ENCODE measurements at regions not wholly inside any gene's neighbourhood (a gene's known extent, or its start where the extent isn't known, plus 50 kb on each side); places are given as distances from the start of the nearest gene placed in this dataset.
"Not testable (repeated sequence)": the region's sequence is repeated elsewhere in the genome, so short reads cannot be mapped to it uniquely, and the experiment has no call there.

DNA sequence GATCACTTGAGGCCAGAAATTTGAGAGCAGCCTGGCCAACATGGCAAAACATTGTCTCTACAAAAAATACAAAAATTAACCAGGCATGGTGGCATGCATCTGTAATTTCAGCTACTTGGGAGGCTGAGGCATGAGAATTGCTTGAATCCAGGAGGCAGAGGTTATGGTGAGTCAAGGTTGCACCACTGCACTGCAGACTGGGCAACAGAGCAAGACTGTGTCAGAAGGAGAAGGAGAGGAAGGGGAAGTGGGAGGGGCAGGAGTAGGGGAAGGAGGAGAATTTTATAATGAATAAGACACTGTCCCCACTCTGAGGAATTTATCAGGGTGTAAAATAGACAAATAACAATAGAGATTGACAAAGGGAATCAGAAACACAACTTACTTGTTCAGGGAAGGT is 440.6 kb upstream of the DYNLRB2 start:
- H3K4me1 ChIP-seq (ENCODE audit: control insufficient read depth in 1 of 2, insufficient read depth in 2 of 2, low read length in 2 of 2): no peaks in the 10 kb centered on the region
- no peak overlapping the region for H3K27ac ChIP-seq (ENCODE audit: low read length)
- peaks cover 4 to 12% of the 10 kb centered on the region in 2 donors for H3K9me3 ChIP-seq (ENCODE audit: control insufficient read depth in 1 of 2, low read length in 2 of 2)
- H3K4me3 ChIP-seq (ENCODE audit: low read depth in 1 of 2, low read length in 2 of 2): no peak overlapping the region
- H3K36me3 ChIP-seq (ENCODE audit: control insufficient read depth in 1 of 2, insufficient read depth in 2 of 2, low read length in 2 of 2): no peaks in the 10 kb centered on the region
- no peaks in the 10 kb centered on the region for H3K27me3 ChIP-seq (ENCODE audit: low read depth, low read length)

DNA sequence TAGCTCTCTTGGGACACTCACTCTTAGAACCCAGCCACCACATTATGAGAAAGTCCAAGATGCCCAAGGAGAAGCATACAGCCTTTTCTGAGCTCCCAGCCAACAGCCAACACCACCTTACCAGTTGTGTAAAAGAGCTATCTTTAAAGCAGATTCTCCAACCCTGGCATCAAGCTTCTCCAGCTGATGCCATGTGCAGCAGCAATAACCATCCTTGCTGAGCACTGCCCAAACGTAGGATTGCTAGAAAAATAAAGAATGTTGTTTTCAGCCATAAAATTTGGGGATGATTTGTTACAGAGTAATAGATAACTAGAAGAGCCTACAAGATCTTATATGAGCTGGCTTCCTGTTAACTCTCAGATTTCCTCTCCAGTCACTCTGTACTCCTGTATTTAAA is 443.7 kb upstream of the DYNLRB2 start:
- Histone ChIP-seq H3K4me1 (ENCODE audit: control insufficient read depth in 1 of 2, insufficient read depth in 2 of 2, low read length in 2 of 2) (no peaks in the 10 kb centered on the region), H3K9me3 (ENCODE audit: control insufficient read depth in 1 of 2, low read length in 2 of 2) (peaks cover 4 to 12% of the 10 kb centered on the region in 2 donors), H3K36me3 (ENCODE audit: control insufficient read depth in 1 of 2, insufficient read depth in 2 of 2, low read length in 2 of 2) (no peaks in the 10 kb centered on the region), H3K27ac (ENCODE audit: low read length) (no peak overlapping the region), H3K27me3 (ENCODE audit: low read depth, low read length) (no peaks in the 10 kb centered on the region), H3K4me3 (ENCODE audit: low read depth in 1 of 2, low read length in 2 of 2) (no peak overlapping the region)

DNA sequence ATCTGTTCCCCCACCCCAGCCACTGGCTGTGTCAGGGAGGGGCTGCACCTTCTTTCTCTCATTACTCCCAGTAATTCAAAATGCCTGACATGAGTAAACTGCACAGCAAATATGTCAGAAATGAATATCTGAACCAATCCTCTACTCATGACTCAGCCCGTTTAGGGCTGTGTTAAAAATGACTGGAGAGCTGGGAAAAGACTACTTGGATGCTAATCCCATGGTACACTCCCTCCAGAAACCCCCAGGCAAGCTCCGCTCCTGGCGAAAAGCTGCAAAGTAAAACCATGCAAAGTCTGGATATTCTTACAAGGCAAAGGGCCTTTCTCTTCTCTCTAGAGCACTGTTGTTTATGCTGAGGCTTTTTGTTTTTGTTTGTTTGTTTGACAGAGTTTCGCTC is 448.1 kb upstream of the DYNLRB2 start:
- Histone ChIP-seq H3K27ac (ENCODE audit: low read length) (no peak overlapping the region), H3K27me3 (ENCODE audit: low read depth, low read length) (no peaks in the 10 kb centered on the region), H3K4me1 (ENCODE audit: control insufficient read depth in 1 of 2, insufficient read depth in 2 of 2, low read length in 2 of 2) (no peaks in the 10 kb centered on the region), H3K4me3 (ENCODE audit: low read depth in 1 of 2, low read length in 2 of 2) (no peak overlapping the region), H3K36me3 (ENCODE audit: control insufficient read depth in 1 of 2, insufficient read depth in 2 of 2, low read length in 2 of 2) (no peaks in the 10 kb centered on the region), H3K9me3 (ENCODE audit: control insufficient read depth in 1 of 2, low read length in 2 of 2) (peaks cover 4 to 12% of the 10 kb centered on the region in 2 donors)

DNA sequence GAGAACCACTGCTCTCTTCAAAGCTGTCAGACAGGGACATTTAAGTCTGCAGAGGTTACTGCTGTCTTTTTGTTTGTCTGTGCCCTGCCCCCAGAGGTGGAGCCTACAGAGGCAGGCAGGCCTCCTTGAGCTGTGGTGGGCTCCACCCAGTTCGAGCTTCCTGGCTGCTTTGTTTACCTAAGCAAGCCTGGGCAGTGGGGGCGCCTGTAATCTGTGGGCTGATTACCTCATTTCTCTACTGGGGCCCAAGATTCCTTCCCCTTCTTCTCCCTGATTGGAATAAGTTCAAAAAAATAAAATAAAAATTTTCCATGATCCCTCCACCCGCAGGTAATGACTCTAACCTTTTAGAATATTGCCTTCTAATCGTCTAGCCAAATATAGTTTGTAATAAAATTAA is 449.3 kb upstream of the DYNLRB2 start:
- not testable (repeated sequence) for H3K9me3 ChIP-seq (ENCODE audit: control insufficient read depth in 1 of 2, low read length in 2 of 2); H3K27me3 ChIP-seq (ENCODE audit: low read depth, low read length)

DNA sequence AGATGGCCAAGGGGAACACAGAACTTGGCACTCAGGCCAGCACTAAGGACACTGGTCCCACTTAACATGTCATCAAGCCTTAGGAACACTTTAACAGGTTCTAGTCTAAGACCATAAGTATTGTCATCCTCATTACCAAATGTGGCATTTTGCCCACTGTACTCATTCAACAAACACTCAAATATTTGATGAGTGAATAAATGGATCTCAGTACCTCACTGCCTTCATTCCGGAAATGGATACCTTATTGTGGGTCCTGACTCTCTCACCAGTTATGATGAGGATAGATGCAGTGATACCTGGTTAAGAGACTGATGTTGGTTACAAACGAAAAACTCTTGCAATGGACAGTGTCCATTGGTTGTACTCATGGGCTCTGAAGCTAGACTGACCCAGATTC is 455.2 kb upstream of the DYNLRB2 start:
- Histone ChIP-seq H3K27ac (ENCODE audit: low read length) (no peak overlapping the region), H3K4me1 (ENCODE audit: control insufficient read depth in 1 of 2, insufficient read depth in 2 of 2, low read length in 2 of 2) (no peaks in the 10 kb centered on the region), H3K9me3 (ENCODE audit: control insufficient read depth in 1 of 2, low read length in 2 of 2) (no peaks in the 10 kb centered on the region), H3K36me3 (ENCODE audit: control insufficient read depth in 1 of 2, insufficient read depth in 2 of 2, low read length in 2 of 2) (no peaks in the 10 kb centered on the region), H3K4me3 (ENCODE audit: low read depth in 1 of 2, low read length in 2 of 2) (no peak overlapping the region), H3K27me3 (ENCODE audit: low read depth, low read length) (no peaks in the 10 kb centered on the region)

More for the DNA sequence above, 449.3 kb upstream of the DYNLRB2 start:
- not testable (repeated sequence) for H3K4me1 ChIP-seq (ENCODE audit: control insufficient read depth in 1 of 2, insufficient read depth in 2 of 2, low read length in 2 of 2); H3K36me3 ChIP-seq (ENCODE audit: control insufficient read depth in 1 of 2, insufficient read depth in 2 of 2, low read length in 2 of 2); H3K4me3 ChIP-seq (ENCODE audit: low read depth in 1 of 2, low read length in 2 of 2); H3K27ac ChIP-seq (ENCODE audit: low read length)

DNA sequence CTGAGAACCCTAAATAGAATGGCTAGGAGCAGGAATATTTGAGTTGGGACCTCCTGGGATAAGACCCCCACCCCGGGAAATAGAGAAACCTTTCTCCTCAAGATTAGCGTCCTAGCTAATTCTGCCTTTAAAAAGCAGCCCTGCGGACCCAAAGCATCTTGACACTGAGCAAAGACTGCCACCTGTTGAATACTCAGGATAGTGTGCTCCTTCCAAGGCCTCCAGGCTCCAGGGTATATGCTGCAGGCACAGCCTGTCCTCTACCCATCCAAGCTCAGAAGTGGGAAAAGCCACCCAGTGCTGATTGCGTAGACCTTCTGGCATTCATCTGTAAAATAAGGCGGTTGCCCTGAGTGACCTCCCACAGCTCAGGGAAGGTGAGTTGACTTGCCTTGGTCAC is 456.2 kb upstream of the DYNLRB2 start:
- Histone ChIP-seq H3K27me3 (ENCODE audit: low read depth, low read length) (no peaks in the 10 kb centered on the region), H3K4me1 (ENCODE audit: control insufficient read depth in 1 of 2, insufficient read depth in 2 of 2, low read length in 2 of 2) (no peaks in the 10 kb centered on the region), H3K36me3 (ENCODE audit: control insufficient read depth in 1 of 2, insufficient read depth in 2 of 2, low read length in 2 of 2) (no peaks in the 10 kb centered on the region), H3K4me3 (ENCODE audit: low read depth in 1 of 2, low read length in 2 of 2) (no peak overlapping the region), H3K9me3 (ENCODE audit: control insufficient read depth in 1 of 2, low read length in 2 of 2) (no peaks in the 10 kb centered on the region), H3K27ac (ENCODE audit: low read length) (no peak overlapping the region)

DNA sequence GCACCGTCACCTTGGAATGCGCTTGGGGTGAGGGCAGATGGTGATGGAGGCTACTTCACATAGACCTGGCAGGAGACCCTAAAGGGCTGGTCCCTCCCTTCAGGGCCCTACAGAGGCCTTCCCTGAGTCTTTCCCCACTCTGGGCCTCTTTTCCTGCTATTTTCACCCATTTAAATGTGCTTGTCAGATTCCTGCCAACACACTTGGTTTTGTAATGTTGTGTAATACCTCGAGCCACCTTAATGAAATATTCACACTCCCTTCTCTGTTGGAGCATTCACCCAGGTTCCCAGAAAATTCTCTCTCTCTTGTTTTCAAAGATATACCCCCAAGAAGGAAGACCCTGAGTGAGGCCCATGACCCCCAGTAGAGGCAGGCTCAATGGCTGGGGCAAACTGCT is 456.6 kb upstream of the DYNLRB2 start:
- no peaks in the 10 kb centered on the region for H3K9me3 ChIP-seq (ENCODE audit: control insufficient read depth in 1 of 2, low read length in 2 of 2)
- no peak overlapping the region for H3K27ac ChIP-seq (ENCODE audit: low read length)
- no peaks in the 10 kb centered on the region for H3K36me3 ChIP-seq (ENCODE audit: control insufficient read depth in 1 of 2, insufficient read depth in 2 of 2, low read length in 2 of 2)
- H3K4me3 ChIP-seq (ENCODE audit: low read depth in 1 of 2, low read length in 2 of 2): no peak overlapping the region
- H3K4me1 ChIP-seq (ENCODE audit: control insufficient read depth in 1 of 2, insufficient read depth in 2 of 2, low read length in 2 of 2): no peaks in the 10 kb centered on the region
- H3K27me3 ChIP-seq (ENCODE audit: low read depth, low read length): no peaks in the 10 kb centered on the region

DNA sequence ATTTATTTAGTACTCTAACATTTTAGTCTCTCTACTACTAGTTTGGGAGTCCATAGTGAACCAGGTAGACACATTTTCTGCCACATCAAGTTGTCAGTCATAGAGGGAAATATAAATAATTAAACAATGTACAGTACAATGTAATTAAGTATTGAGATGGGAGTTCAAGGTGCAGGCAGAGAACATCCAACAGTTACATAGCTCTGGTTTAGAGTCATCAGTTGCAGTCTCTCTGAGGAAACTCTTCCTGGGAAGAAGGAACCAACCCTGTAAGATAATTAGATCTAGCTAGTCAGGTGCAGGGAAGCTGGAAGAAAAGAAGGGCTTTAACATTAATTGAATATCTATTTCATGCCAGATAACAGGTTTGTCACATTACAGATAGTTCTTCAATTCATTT is 457.9 kb upstream of the DYNLRB2 start:
- no peak overlapping the region for H3K27ac ChIP-seq (ENCODE audit: low read length)
- H3K4me3 ChIP-seq (ENCODE audit: low read depth in 1 of 2, low read length in 2 of 2): no peak overlapping the region
- H3K27me3 ChIP-seq (ENCODE audit: low read depth, low read length): no peaks in the 10 kb centered on the region
- no peaks in the 10 kb centered on the region for H3K4me1 ChIP-seq (ENCODE audit: control insufficient read depth in 1 of 2, insufficient read depth in 2 of 2, low read length in 2 of 2)
- no peaks in the 10 kb centered on the region for H3K9me3 ChIP-seq (ENCODE audit: control insufficient read depth in 1 of 2, low read length in 2 of 2)
- H3K36me3 ChIP-seq (ENCODE audit: control insufficient read depth in 1 of 2, insufficient read depth in 2 of 2, low read length in 2 of 2): no peaks in the 10 kb centered on the region

DNA sequence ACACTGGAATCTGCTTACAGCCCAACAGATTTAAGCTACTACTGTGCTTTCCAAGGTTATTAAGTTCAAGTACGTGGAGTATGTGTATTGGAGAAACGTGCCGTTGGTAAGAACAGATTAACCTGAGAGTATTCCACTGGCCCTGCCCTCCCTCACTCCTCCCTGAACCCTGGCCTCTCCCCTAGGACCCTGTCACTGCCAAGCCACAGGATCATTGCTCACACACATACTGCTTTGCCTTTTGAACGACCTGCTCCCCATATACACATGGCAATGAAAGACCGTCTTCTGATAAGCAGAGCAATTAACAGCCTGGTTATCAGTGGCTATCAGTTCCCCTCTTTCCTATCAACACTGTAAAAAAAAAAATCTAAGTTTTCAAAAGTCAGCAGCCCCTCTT is 458.9 kb upstream of the DYNLRB2 start:
- Histone ChIP-seq H3K4me1 (ENCODE audit: control insufficient read depth in 1 of 2, insufficient read depth in 2 of 2, low read length in 2 of 2) (no peaks in the 10 kb centered on the region), H3K4me3 (ENCODE audit: low read depth in 1 of 2, low read length in 2 of 2) (no peak overlapping the region), H3K36me3 (ENCODE audit: control insufficient read depth in 1 of 2, insufficient read depth in 2 of 2, low read length in 2 of 2) (no peaks in the 10 kb centered on the region), H3K9me3 (ENCODE audit: control insufficient read depth in 1 of 2, low read length in 2 of 2) (no peaks in the 10 kb centered on the region), H3K27ac (ENCODE audit: low read length) (no peak overlapping the region), H3K27me3 (ENCODE audit: low read depth, low read length) (no peaks in the 10 kb centered on the region)

DNA sequence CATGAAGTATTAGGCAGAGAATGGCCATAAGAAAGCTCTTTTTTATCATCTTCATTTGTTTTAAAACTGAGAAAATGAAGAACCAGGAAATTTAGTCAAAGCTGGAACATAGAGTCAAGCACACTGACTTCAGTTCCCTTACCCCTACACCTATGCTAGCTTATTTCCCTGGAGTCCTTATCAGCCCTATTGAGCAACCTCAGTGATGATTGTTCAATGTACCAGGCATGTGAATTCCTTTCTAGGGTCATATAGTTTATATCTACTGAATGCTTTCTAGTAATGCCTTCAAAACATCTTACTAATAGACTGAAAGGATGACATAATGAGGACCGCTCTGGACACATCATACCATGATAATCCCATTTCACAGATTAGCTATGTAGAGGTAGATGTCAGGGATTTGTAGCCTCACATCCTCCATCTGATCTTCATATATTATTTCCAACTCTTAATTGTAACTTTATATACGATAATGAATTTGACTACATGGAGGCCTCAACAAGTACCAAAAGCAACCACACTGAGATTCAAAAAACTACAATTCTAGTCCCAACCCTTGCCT is 460.4 kb upstream of the DYNLRB2 start:
- Histone ChIP-seq H3K27ac (ENCODE audit: low read length) (no peak overlapping the region), H3K4me3 (ENCODE audit: low read depth in 1 of 2, low read length in 2 of 2) (no peak overlapping the region), H3K27me3 (ENCODE audit: low read depth, low read length) (no peaks in the 10 kb centered on the region), H3K4me1 (ENCODE audit: control insufficient read depth in 1 of 2, insufficient read depth in 2 of 2, low read length in 2 of 2) (no peaks in the 10 kb centered on the region), H3K9me3 (ENCODE audit: control insufficient read depth in 1 of 2, low read length in 2 of 2) (no peaks in the 10 kb centered on the region), H3K36me3 (ENCODE audit: control insufficient read depth in 1 of 2, insufficient read depth in 2 of 2, low read length in 2 of 2) (no peaks in the 10 kb centered on the region)

DNA sequence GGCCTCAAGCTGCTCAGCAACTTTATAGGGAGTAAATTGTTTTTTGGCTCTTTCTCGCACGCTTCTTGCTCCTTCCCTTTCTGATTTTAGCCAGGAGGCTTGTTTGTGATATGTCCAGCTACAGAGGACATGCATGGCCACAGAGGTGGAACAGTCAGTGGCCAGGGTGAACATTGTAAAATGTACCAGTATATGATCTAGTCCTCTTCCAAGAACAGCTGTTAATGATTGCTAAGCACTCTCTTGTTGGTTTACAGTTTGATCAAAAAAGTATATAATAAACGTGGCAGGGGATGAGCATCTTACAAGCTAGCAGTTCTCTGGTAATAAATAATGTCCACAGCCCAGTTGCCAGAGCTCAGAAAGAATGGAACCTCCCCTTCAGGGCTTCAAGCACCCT is 461.7 kb upstream of the DYNLRB2 start:
- Histone ChIP-seq H3K36me3 (ENCODE audit: control insufficient read depth in 1 of 2, insufficient read depth in 2 of 2, low read length in 2 of 2) (no peaks in the 10 kb centered on the region), H3K4me1 (ENCODE audit: control insufficient read depth in 1 of 2, insufficient read depth in 2 of 2, low read length in 2 of 2) (no peaks in the 10 kb centered on the region), H3K4me3 (ENCODE audit: low read depth in 1 of 2, low read length in 2 of 2) (no peak overlapping the region), H3K27ac (ENCODE audit: low read length) (no peak overlapping the region), H3K9me3 (ENCODE audit: control insufficient read depth in 1 of 2, low read length in 2 of 2) (no peaks in the 10 kb centered on the region), H3K27me3 (ENCODE audit: low read depth, low read length) (no peaks in the 10 kb centered on the region)

DNA sequence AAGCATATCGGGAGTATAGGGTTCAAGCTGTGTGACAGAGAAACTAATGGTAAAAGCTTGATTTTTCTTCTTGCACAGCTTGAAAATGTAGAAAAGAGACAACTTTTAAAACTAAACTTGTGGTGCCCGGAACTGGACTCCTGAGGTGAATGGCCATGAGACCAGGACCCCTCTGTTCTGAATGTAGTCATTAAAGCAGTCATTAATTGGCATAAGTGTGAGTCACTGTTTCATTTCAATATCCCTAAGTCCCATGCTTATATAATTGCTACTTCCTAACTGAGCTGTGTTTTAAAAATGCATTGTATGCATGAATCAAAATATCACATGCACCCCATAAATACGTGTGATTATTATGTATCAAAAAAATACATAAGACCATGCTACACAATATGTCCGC is 463.1 kb upstream of the DYNLRB2 start:
- Histone ChIP-seq H3K27ac (ENCODE audit: low read length) (no peak overlapping the region), H3K36me3 (ENCODE audit: control insufficient read depth in 1 of 2, insufficient read depth in 2 of 2, low read length in 2 of 2) (no peaks in the 10 kb centered on the region)

More for the DNA sequence above, 463.1 kb upstream of the DYNLRB2 start:
- Histone ChIP-seq H3K27me3 (ENCODE audit: low read depth, low read length) (no peaks in the 10 kb centered on the region), H3K9me3 (ENCODE audit: control insufficient read depth in 1 of 2, low read length in 2 of 2) (no peaks in the 10 kb centered on the region), H3K4me3 (ENCODE audit: low read depth in 1 of 2, low read length in 2 of 2) (no peak overlapping the region), H3K4me1 (ENCODE audit: control insufficient read depth in 1 of 2, insufficient read depth in 2 of 2, low read length in 2 of 2) (no peaks in the 10 kb centered on the region)

All from muscle layer of duodenum (tissue), 2 donors.